OCI-LY7 (cell line): ENCODE measurements at regions not wholly inside any gene's neighbourhood (a gene's known extent, or its start where the extent isn't known, plus 50 kb on each side); places are given as distances from the start of the nearest gene placed in this dataset.
"Not testable (repeated sequence)": the region's sequence is repeated elsewhere in the genome, so short reads cannot be mapped to it uniquely, and the experiment has no call there.

Experiments
- EZH2phosphoT487 ChIP-seq: fragments of 200-600 bp; sonication (generic); IDR thresholded peaks from 2 replicates; pipeline ENCODE4 v1.6.1; 2018; ENCODE audit warnings: low read depth, borderline replicate concordance, mild to moderate bottlenecking, mixed run types, antibody characterized with exemption, low read length, moderate library complexity, mixed read lengths
- TF ChIP-seq, protein P1 (sequence below): fragments of 200-600 bp; sonication (generic); conservative IDR thresholded peaks from 2 replicates; pipeline ENCODE4 v1.5.1; 2014; ENCODE audit warnings: mild to moderate bottlenecking, antibody characterized with exemption, low read length, moderate library complexity, mixed read lengths

DNA sequence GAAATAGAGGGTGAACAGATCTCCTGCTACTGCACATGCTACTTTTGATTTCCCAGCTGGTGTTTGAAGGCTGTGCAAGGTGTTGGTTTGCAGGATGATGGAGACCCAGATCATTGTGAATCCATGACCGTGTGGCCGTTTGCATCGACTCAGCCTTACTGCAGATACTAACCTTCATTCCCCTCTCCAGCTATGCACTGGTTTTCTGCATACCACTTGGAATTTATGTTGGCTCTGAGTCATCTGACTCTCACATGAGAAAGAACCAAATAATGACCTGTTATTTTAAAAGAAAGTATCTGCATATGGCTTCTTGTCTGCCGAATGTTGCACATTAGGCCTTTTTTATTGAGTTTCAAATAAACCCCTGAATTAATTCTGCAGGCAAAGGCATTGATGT lies 183.3 kb upstream of the PRKX start:
- TF ChIP-seq, protein P1, sequence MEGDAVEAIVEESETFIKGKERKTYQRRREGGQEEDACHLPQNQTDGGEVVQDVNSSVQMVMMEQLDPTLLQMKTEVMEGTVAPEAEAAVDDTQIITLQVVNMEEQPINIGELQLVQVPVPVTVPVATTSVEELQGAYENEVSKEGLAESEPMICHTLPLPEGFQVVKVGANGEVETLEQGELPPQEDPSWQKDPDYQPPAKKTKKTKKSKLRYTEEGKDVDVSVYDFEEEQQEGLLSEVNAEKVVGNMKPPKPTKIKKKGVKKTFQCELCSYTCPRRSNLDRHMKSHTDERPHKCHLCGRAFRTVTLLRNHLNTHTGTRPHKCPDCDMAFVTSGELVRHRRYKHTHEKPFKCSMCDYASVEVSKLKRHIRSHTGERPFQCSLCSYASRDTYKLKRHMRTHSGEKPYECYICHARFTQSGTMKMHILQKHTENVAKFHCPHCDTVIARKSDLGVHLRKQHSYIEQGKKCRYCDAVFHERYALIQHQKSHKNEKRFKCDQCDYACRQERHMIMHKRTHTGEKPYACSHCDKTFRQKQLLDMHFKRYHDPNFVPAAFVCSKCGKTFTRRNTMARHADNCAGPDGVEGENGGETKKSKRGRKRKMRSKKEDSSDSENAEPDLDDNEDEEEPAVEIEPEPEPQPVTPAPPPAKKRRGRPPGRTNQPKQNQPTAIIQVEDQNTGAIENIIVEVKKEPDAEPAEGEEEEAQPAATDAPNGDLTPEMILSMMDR: not testable (repeated sequence)
- not testable (repeated sequence) for TF ChIP-seq EZH2phosphoT487
